ENCODE measurements at regions not wholly inside any gene's neighbourhood (a gene's known extent, or its start where the extent isn't known, plus 50 kb on each side); places are given as distances from the start of the nearest gene placed in this dataset.

DNA sequence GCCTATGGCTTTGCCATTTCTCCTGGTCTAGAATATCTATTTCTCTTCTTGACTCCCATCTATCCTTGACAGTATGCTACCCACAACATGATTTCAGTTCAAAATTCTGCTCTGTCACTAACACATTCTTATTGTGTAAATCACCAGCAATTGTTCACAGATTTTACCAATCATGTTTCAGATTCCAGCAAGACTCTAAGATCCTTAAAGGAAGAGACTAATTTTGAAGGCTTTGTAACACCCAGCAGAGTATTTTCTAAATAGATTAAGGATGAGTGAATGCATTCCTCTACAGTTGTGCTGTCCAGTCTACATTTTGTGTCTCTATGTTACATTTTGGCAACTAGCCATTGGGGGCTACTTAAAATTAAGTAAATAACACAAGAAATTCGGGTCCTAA lies 921.5 kb downstream of the NLGN4Y start:
- Mint-ChIP-seq H3K4me1 (peaks cover 12% of the 10 kb centered on the region), H3K36me3 (no peaks in the 10 kb centered on the region), H3K27ac (no peak overlapping the region), H3K27me3 (no peaks in the 10 kb centered on the region), H3K9me3 (no peaks in the 10 kb centered on the region), H3K4me3 (no peak overlapping the region)
- CTCF ChIA-PET: no interaction called here
- DNase-seq: no peak

DNA sequence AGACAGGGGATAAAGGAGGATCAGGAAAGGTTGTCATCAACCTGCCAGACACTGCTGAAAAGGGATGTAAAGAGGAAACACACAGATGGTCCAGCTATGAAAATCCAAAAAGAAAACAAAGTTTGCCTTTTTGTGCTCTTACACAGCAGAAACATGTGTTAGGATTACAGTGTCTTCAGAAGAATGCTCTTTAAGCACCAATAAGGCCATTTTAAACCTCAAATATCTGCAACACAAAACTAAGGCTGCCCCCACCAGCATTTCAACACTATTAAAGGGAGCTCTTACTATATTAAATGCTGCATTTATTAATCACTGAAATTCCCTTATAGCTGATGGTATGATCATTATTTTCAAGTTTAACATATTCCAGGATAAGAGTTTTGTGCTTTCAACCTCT lies 922.5 kb downstream of the NLGN4Y start:
- no peaks in the 10 kb centered on the region for H3K36me3 Mint-ChIP-seq
- no peaks in the 10 kb centered on the region for H3K9me3 Mint-ChIP-seq
- no peak overlapping the region for H3K4me3 Mint-ChIP-seq
- CTCF ChIA-PET: no interaction called here
- peaks cover 2% of the 10 kb centered on the region for H3K4me1 Mint-ChIP-seq
- H3K27ac Mint-ChIP-seq: no peak overlapping the region
- DNase-seq: no peak
- H3K27me3 Mint-ChIP-seq: no peaks in the 10 kb centered on the region

DNA sequence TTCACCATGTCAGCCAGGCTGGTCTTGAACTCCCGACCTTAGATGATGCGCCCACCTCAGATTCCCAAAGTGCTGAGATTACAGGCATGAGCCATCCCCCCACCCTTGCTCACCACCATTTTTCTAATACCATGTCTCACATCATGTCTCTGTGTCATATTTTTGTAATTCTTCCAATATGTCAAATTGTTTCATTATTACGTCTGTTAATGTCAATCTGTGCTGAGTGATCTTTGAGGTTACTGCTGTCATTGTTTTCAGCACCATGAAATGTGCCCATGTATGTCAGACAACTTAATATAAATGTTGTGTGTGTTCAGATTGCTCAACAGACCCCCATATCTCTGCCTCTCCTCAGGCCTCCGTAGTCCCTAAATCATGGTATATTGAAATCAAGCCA lies 923.6 kb downstream of the NLGN4Y start:
- H3K4me1 Mint-ChIP-seq: no peaks in the 10 kb centered on the region
- DNase-seq: no peak
- H3K27ac Mint-ChIP-seq: no peak overlapping the region
- H3K4me3 Mint-ChIP-seq: no peak overlapping the region
- H3K27me3 Mint-ChIP-seq: no peaks in the 10 kb centered on the region
- H3K9me3 Mint-ChIP-seq: no peaks in the 10 kb centered on the region
- CTCF ChIA-PET: no interaction called here
- H3K36me3 Mint-ChIP-seq: no peaks in the 10 kb centered on the region

DNA sequence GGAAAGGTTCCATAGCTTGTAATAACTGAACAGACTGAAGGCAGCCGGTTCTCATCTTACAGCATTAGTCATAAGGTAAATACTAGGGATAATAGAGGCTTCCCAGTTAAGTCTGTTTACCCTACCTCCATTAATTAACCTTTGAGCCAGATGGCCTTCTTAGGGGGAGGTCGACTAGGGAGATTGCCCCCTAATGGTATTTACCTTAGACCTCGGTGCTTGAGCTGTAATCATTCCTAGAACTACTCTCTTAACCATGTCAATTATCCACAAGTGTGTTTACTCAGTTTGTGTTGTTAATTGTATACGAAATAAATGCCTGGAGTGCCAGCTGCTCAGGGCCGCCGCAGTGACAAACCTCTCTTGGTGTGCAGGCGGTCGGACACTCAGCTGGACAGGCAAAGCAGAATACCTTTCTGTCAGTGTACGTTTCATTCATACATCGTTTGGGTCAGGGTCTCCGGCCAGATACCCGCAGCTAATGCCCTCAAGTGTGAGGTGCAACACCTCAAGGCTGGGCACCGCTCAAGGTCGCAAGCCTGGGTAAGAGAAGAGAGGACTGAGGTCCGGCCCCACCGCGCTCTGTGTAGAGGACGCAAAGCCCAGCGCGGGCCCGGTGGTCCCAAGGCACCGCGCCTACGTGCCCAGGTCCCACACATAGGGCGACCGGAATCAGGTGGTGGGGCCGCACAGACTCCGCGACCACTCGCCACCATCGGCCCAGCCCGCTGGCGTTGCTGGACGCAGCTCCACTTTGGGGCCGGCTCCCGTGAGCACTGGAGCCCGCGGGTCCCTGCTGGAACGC lies 931.0 kb downstream of the NLGN4Y start:
- Mint-ChIP-seq H3K4me3 (no peak overlapping the region), H3K9me3 (no peaks in the 10 kb centered on the region)

DNA sequence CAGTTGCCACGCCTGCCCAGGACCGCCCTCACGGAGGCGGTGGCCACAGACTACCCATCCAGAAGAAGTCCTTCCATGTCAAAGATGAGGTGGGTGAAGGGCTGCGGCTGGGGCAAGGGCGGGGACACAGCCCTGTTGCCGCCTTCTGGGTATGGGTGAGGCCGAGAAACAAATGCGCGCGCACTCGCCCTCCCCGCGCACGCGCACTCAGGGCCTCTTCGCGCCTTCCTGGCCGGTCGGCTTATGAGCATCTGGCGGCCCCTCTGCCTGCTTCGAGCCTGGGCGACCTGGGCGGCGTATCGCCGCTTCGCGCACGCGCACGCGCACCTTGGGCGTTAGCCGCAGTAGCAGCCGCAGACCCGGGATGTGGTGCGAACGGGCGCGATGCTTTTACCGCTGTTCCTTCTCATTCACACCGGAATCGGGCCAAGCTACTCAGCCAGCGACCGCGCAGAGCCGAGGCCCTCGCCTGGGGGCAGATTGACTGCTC lies 931.7 kb downstream of the NLGN4Y start:
- H3K27ac Mint-ChIP-seq: peak overlapping the region; percentile 85
- CTCF ChIA-PET: no interaction called here
- peak; percentile 73 for DNase-seq
- peak overlapping the region; percentile 21 for H3K4me3 Mint-ChIP-seq
- peaks cover 8% of the 10 kb centered on the region for H3K4me1 Mint-ChIP-seq
- H3K36me3 Mint-ChIP-seq: no peaks in the 10 kb centered on the region
- H3K27me3 Mint-ChIP-seq: peaks cover 11% of the 10 kb centered on the region
- H3K9me3 Mint-ChIP-seq: no peaks in the 10 kb centered on the region

More for the DNA sequence above, 931.0 kb downstream of the NLGN4Y start:
- H3K4me1 Mint-ChIP-seq: peaks cover 8% of the 10 kb centered on the region
- no peaks in the 10 kb centered on the region for H3K36me3 Mint-ChIP-seq
- H3K27ac Mint-ChIP-seq: peak overlapping the region; percentile 85
- peaks cover 6% of the 10 kb centered on the region for H3K27me3 Mint-ChIP-seq
- CTCF ChIA-PET: no interaction called here
- DNase-seq: no peak

DNA sequence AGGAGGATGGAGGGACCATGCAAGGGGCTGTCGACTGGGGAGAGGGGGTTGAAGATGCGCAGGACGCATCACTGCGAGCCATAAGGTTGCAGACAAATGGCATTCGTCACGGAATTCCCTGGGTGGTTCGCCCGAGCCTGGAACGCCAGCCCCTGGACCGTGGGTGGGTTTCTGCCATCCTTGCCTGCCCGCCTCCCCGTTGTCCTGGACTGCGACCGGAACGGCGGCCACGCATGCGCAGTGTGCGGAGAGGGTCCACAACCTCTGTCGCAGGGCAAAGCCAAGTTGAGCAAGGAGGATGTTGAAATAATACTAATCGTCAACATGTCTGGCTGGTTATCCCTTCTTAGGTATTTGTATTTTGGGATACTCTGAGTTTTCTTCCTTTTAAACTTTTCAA lies 932.2 kb downstream of the NLGN4Y start:
- Mint-ChIP-seq H3K27me3 (peaks cover 14% of the 10 kb centered on the region), H3K4me3 (peak overlapping the region; percentile 21), H3K27ac (peak overlapping the region; percentile 85), H3K9me3 (no peaks in the 10 kb centered on the region), H3K36me3 (no peaks in the 10 kb centered on the region), H3K4me1 (peaks cover 8% of the 10 kb centered on the region)
- no peak for DNase-seq
- CTCF ChIA-PET: no interaction called here

DNA sequence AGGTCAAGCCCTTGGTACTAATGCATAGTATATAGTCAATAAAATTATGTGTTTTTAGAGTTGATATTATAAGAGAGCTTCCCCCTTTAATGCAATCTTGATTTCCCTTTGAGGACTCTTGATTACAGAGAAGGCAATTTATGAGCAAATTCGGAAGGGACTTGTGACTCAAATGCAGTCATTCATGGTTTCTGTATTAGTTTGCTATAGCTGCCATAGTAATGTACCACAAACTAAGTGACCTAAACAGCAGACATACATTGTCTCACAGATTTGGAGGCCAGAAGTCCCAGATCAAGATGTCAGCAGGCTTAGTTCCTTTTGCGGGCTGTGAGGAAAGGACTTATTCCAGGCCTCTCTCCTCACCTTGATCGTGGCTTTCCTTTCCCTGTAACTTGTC lies 933.4 kb downstream of the NLGN4Y start:
- Mint-ChIP-seq H3K36me3 (no peaks in the 10 kb centered on the region), H3K4me1 (peaks cover 8% of the 10 kb centered on the region), H3K4me3 (no peak overlapping the region), H3K27ac (no peak overlapping the region), H3K27me3 (peaks cover 14% of the 10 kb centered on the region), H3K9me3 (no peaks in the 10 kb centered on the region)
- DNase-seq: no peak
- CTCF ChIA-PET: no interaction called here

DNA sequence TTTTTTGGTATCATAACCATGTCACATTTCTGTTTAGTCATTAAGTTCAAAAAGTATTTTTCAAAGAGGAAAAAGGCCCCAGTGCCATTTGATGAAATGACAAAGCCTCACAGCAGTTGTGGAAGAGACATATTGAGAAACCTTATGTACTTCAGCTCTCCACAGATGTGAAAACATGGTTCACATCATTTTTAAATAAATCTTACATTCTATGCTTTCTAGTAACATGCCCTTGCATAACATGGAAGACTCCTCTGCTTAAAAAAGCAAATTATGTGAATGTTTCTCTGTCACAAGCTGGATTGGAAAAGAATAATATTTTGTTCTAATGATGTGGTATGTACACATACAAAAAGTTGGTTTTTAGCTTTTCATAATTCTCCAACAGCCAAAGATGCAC lies 934.1 kb downstream of the NLGN4Y start:
- Mint-ChIP-seq H3K36me3 (no peaks in the 10 kb centered on the region), H3K4me3 (no peak overlapping the region), H3K9me3 (no peaks in the 10 kb centered on the region), H3K4me1 (peaks cover 8% of the 10 kb centered on the region), H3K27ac (no peak overlapping the region), H3K27me3 (peaks cover 14% of the 10 kb centered on the region)
- CTCF ChIA-PET: no interaction called here
- DNase-seq: no peak

DNA sequence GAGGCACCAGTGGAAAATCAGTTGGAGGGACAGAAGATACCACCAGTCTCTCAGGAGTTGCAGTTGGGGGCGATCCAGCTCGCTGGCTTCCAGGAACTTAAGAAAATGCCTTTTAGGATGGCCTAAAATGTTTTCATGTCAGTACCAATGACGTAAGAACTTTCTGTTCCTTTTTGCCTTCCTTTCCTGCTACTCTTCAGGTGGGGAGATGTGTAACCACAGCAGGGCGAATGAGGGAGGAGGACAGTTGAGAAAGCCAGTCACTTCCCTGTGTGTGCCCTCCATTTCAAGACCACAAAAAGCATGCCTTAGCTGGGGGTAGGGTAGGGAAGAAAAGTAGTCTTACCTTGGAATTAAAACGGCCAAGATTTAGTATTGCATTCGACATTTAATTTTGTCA lies 941.6 kb downstream of the NLGN4Y start:
- Mint-ChIP-seq H3K36me3 (no peaks in the 10 kb centered on the region), H3K27me3 (peaks cover 4% of the 10 kb centered on the region), H3K4me3 (no peak overlapping the region), H3K9me3 (no peaks in the 10 kb centered on the region), H3K27ac (no peak overlapping the region), H3K4me1 (no peaks in the 10 kb centered on the region)
- DNase-seq: no peak
- CTCF ChIA-PET: no interaction called here

DNA sequence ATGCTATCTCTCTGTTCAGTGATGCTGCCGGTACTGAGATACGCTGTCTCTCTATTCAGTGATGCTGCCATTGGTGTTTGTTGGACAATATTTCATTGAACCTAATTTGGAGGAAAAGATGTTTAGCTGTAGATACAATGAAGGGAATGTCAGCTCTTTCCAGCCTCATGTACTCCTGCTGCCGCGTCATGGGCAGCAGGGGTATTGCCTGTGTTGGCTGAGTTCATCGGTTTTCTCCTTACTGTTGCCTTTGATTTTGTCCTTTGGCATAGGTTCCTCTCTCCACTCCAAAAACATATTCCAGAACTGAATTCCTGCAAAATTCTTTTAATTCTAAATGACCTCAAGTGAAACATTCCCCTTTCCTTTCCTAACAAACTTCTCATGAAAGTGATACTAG lies 942.6 kb downstream of the NLGN4Y start:
- CTCF ChIA-PET: no interaction called here
- no peaks in the 10 kb centered on the region for H3K27me3 Mint-ChIP-seq
- no peaks in the 10 kb centered on the region for H3K36me3 Mint-ChIP-seq
- H3K4me3 Mint-ChIP-seq: no peak overlapping the region
- DNase-seq: no peak
- no peaks in the 10 kb centered on the region for H3K9me3 Mint-ChIP-seq
- no peaks in the 10 kb centered on the region for H3K4me1 Mint-ChIP-seq
- no peak overlapping the region for H3K27ac Mint-ChIP-seq

DNA sequence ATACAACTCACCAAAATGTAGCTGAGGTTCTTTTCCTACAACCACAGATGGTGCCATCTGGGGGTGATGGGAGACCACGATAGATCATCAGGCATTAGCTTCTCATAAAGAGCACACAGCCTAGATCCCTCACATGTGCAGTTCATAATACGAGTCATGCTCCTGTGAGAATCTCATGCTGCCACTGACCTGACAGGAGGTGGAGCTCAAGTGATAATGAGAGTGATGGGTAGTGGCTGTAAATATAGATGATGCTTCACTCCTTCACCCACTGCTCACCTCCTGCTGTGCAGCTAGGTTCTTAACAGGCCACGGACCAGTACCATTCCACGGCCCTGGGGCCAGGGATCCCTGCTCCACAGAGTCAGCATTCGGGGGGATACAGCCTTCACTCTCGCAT lies 943.8 kb downstream of the NLGN4Y start:
- Mint-ChIP-seq H3K27me3 (no peaks in the 10 kb centered on the region), H3K4me3 (no peak overlapping the region), H3K4me1 (no peaks in the 10 kb centered on the region), H3K36me3 (no peaks in the 10 kb centered on the region), H3K9me3 (no peaks in the 10 kb centered on the region), H3K27ac (no peak overlapping the region)
- DNase-seq: no peak
- CTCF ChIA-PET: no interaction called here

DNA sequence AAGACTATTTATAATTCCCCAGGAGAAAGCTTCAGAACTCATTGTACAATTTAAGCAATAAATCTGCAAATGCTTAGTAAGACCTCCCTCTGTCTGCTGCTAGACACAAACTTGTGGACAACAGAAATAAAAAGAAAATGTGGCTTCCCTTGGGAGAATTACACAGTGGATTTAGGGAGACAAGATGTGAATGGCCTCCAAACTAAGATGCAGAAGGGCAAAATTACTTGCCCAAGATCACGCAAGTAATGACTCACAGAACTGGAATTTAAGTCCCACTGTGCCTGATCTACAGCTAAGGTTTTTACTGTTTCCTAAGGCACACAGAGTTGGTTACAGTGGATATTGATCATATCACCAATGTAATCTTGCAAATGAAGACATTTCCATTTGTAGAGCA lies 947.0 kb downstream of the NLGN4Y start:
- H3K27me3 Mint-ChIP-seq: no peaks in the 10 kb centered on the region
- DNase-seq: no peak
- no peaks in the 10 kb centered on the region for H3K4me1 Mint-ChIP-seq
- no peaks in the 10 kb centered on the region for H3K36me3 Mint-ChIP-seq
- CTCF ChIA-PET: no interaction called here
- H3K4me3 Mint-ChIP-seq: no peak overlapping the region
- no peak overlapping the region for H3K27ac Mint-ChIP-seq
- no peaks in the 10 kb centered on the region for H3K9me3 Mint-ChIP-seq

DNA sequence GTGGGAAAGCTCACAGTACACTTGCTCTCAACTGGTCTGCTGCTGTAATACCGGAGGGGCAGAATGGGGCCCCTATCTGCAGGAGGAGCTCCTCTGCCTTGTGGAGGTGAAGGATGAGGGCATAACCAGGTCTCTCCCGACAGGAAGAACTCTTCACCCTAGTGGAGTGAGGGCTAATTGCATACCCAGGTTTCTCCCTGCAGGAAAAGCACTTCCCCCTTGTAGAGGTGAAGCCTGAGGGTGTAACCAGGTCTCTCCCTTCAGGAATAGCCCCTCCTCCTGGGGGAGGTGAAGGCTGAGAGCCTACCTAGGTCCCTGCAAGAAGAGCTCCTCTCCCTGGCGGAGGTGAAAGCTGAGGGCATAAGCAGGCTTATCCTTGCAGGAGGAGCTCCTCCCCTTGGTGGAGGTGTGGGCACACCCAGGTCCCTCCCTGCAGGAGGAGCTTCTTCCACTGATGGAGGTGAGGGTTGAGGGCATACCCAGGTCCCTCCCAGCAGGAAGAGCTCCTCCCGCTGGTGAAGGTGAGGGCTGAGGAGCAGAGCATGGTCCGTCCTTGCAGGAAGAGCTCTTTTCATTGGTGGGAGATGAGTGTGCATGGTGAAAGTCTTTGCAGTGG lies 954.1 kb downstream of the NLGN4Y start:
- CTCF ChIA-PET: no interaction called here
- Mint-ChIP-seq H3K36me3 (no peaks in the 10 kb centered on the region), H3K4me1 (no peaks in the 10 kb centered on the region), H3K27ac (no peak overlapping the region), H3K9me3 (no peaks in the 10 kb centered on the region), H3K27me3 (no peaks in the 10 kb centered on the region), H3K4me3 (no peak overlapping the region)
- no peak for DNase-seq

DNA sequence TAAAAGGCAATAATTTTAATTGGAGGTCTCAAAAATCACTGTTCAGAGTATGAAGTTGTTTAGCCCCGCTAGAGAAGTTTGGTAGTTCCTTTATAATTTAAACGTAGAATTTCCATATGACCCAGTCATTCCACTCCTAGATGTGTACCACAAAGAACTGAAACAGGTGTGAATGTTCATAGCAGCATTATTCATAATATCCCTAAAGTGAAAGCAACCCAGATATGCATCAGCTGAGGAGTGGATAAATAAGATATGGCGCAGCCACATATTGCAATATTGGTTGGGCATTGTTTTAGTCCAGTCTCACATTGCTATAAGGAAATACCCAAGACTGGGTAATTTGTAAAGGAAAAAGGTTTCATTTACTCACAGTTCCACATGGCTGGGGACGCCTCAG lies 976.2 kb downstream of the NLGN4Y start:
- CTCF ChIA-PET: no interaction called here
- Mint-ChIP-seq H3K27me3 (no peaks in the 10 kb centered on the region), H3K4me3 (no peak overlapping the region), H3K9me3 (no peaks in the 10 kb centered on the region), H3K4me1 (no peaks in the 10 kb centered on the region), H3K36me3 (no peaks in the 10 kb centered on the region), H3K27ac (no peak overlapping the region)
- no peak for DNase-seq

DNA sequence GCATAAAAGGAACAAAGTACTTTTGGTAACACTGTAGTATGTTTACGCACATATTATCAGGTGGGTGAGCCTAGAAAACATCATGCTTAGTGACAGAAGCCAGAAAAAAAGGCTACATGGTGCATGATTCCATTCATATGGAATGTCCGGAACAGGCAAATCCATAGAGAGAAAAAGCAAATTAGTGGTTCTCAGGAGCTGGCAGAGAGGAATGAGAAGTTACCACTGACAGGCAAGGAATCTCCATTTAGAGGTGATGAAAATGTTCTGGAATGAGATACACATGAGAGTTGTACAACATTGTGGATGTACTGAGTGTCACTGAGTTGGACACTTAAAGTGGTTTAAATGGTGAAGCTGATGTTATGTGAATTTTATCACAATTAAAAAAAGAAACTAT lies 976.9 kb downstream of the NLGN4Y start:
- Mint-ChIP-seq H3K27me3 (no peaks in the 10 kb centered on the region), H3K4me1 (no peaks in the 10 kb centered on the region), H3K4me3 (no peak overlapping the region), H3K9me3 (no peaks in the 10 kb centered on the region), H3K36me3 (no peaks in the 10 kb centered on the region), H3K27ac (no peak overlapping the region)
- no peak for DNase-seq
- CTCF ChIA-PET: no interaction called here
